ENCODE measurements at regions not wholly inside any gene's neighbourhood (a gene's known extent, or its start where the extent isn't known, plus 50 kb on each side); places are given as distances from the start of the nearest gene placed in this dataset.
"Not testable (repeated sequence)": the region's sequence is repeated elsewhere in the genome, so short reads cannot be mapped to it uniquely, and the experiment has no call there.

DNA sequence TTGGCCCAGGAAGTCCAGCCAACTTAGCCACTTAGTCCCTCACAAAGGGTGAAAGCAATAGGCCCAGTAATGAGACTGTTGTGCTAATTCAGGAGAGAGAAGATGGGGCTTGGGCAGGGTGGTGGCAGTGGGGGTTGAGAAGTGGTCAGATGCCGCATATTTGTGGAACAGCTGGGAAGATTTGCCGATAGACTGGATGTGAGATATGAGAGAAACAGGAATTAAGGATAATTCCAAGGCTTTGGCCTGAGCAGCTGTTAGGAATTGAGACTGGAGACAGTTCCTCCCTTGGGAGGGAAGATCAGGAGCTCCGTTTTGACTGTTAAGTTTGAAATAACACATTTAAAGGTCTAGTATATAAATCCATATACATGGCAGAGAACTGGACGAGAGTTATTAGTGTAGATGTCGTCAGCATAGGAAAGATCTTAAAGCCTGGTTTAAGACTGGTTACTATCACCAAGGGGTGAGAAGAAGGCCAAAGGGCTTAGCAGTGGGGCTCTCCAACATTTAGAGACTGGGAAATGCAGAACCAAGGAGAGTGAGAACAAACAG is 323.7 kb upstream of the FAM78B start:
- DNase-seq (ENCODE audit: low read depth) = no peak

GRCh38 chr1:166493765-166494164 is 327.0 kb upstream of the FAM78B start:
- not testable (repeated sequence) for DNase-seq (ENCODE audit: low read depth)

GRCh38 chr1:166507347-166507746 is 331.9 kb upstream of the POGK start:
- DNase-seq (ENCODE audit: low read depth) = no peak

DNA sequence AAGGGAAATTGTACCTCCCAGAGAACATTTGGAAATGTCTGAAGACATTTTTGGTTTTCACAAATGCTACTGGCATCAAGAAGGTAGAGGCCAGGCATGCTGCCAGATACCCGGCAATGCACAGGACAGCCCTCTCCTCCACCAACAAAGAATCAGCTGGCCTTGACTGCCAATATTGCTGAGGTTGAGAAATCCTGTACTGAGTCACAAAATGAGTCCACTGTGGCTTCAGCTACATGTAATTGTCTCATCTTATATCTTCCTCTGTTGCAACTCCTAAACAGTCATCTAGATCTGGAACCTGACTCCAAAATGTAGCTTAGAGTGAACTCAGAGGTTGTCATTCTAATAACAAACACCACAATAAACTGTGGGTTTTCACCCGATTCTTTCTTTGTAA is 327.5 kb upstream of the POGK start:
- no peak for DNase-seq (ENCODE audit: low read depth)

DNA sequence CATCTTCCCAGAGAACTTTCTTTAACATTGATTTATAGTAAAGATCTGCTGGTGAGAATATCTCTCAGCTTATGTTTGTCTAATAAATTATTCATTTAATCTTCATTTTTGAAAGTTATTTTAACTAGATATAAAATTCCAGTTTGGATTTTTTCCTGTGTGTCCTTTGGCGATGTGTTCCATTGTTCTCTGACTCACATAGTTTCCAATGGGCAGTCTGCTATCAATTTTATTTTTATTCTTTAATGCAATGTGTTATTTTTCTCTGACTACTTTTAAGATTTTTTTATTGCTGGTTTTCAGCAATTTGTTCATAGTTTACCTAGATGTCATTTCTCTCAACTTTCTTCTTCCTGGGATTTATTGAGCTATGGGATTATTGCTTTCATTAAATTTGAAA is 325.2 kb upstream of the POGK start:
- DNase-seq (ENCODE audit: low read depth) = no peak

GRCh38 chr1:166527752-166528151 is 311.5 kb upstream of the POGK start:
- DNase-seq (ENCODE audit: low read depth) = no peak

GRCh38 chr1:166538646-166539045 is 300.6 kb upstream of the POGK start:
- DNase-seq (ENCODE audit: low read depth) = no peak

DNA sequence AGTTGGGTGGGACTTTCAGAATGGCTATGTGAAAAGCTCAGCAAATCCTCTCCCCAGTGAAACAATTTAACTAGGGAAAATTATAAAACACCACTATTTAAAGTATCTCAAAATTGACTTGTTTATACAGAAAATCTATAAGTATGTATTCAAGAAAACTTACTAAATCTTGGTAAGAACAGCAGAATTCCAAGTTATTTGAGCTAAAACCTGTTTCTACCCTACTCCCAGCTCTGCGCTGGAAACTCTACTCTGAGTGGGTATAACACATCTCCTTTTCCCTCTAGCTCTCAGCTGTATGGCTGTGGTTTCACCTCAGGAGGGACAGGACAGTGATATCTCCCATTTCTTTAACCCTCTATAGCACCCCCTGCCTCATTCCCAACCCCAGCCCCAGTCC is 295.2 kb upstream of the POGK start:
- DNase-seq (ENCODE audit: low read depth) = no peak

GRCh38 chr1:166544561-166544960 is 294.7 kb upstream of the POGK start:
- no peak for DNase-seq (ENCODE audit: low read depth)

DNA sequence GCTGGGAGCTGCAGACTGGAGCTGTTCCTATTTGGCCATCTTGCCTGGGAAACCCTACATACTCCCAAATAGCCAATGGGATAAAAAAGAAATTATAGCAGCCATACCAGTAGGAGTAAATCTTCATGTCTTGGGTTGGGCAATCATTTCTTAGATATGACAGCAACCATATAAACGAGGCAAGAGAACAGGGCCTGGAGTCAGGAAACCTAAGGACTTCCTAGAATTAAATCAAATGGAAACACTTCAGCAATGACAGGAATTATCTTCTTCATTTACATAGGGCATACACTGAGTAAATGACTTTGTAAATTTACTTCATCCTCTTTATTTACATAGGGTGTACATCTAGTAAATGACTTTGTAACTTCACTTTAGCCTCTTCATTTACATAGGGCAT is 286.6 kb upstream of the POGK start:
- no peak for DNase-seq (ENCODE audit: low read depth)

- DNase-seq (ENCODE audit: low read depth) = no peak
Measured at GRCh38 chr1:166570954-166571353, 268.3 kb upstream of the POGK start.

- no peak for DNase-seq (ENCODE audit: low read depth)
Measured at GRCh38 chr1:166573199-166573598, 266.1 kb upstream of the POGK start.

GRCh38 chr1:166579557-166580501 is 259.4 kb upstream of the POGK start:
- DNase-seq (ENCODE audit: low read depth) = no peak

DNA sequence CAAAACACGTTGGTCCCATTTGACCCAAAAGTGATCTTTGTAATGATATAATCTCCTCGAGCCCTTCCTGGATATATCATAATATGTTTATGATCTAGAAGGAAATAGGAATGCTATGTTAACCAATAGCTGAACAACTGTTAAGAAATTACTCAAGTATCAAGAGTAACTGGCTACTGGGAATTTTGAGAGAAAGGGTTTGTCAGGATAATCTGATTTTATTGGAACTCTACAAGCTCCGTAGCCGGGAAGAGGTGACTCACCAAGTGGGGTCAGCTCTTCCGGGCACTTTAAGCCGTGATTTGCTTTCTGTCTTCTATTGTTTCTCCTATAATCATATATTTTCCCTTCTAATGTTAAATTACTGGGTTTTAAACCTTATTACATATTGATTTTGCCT is 250.5 kb upstream of the POGK start:
- no peak for DNase-seq (ENCODE audit: low read depth)

- no peak for DNase-seq (ENCODE audit: low read depth)
Measured at GRCh38 chr1:166590161-166590560, 249.1 kb upstream of the POGK start.

DNA sequence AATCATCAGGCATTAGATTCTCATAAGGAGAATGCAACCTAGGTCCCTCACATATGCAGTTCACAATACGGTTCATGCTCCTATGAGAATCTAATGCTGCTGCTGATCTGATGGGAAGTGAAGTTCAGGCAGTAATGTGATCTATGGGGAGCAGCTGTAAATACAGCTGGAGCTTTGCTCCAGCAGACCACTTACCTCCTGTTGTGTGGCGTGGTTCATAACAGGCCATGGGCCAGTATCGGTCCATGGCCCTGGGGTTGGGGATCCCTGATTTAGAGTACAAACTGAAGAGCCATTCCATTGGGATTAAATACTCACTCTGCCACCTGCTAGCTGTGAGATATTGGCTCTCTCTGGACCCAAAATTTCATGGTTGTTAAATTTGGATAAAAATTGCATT is 244.6 kb upstream of the POGK start:
- DNase-seq (ENCODE audit: low read depth) = no peak

DNA sequence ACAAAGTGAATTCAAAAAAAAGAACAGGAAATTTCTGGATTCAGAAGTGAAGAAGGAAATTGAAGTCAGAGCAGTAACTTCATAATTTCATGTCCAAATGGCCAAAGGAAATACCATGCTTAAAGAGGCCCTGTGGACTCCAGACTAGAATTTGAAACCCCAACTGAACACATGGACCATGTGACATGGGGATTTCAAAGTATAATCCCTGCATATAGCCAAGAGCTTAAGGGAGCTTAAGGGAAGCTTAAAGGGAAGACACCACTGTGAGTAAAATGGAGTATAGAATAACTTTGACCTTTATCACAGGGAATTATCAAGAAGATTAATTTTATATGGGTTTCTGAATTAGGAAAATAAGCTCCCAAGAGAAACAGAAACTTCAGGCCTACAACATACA is 241.8 kb upstream of the POGK start:
- no peak for DNase-seq (ENCODE audit: low read depth)

GRCh38 chr1:166600574-166600973 is 238.7 kb upstream of the POGK start:
- no peak for DNase-seq (ENCODE audit: low read depth)

DNA sequence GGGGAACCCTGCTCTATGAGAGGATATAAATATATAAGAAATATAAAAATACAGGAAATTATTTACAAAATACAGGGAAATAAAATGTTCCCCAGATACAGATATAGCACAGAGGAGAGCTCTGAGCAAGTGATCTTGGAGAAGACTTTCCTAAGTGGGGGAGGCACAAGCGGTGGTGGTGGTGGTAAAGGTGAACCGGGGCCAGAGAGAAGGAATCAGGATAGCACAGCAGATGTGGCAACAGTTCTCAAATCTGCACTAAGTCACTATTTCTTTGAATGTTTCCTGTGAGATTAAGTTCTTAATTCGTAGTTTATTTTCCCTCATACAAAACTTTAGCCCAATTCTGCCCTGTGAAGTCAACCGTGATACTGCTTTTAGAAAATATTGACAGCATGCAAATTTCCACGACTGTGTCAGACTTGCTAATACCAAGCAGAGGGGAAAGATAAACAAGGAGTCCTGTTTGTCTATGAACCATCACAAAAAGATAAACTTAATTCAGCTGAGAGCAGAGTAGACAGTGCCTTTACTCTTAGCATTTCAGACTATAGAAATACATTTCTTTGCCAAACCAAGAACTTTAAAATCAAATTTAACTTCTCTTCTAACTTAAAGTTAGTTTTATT is 237.5 kb upstream of the POGK start:
- DNase-seq (ENCODE audit: low read depth) = no peak

GRCh38 chr1:166602801-166603200 is 236.5 kb upstream of the POGK start:
- DNase-seq (ENCODE audit: low read depth) = not testable (repeated sequence)

GRCh38 chr1:166603296-166603695 is 236.0 kb upstream of the POGK start:
- no peak for DNase-seq (ENCODE audit: low read depth)

GRCh38 chr1:166605137-166605536 is 234.1 kb upstream of the POGK start:
- DNase-seq (ENCODE audit: low read depth) = no peak

GRCh38 chr1:166612886-166613285 is 226.4 kb upstream of the POGK start:
- no peak for DNase-seq (ENCODE audit: low read depth)

Measured in activated gamma-delta T cell treated with anti-CD3 and anti-CD28 coated beads, Interleukin-2, amount 50 U/mL, for 16 hours (primary cell).